ENCODE measurements at regions not wholly inside any gene's neighbourhood (a gene's known extent, or its start where the extent isn't known, plus 50 kb on each side); places are given as distances from the start of the nearest gene placed in this dataset.

DNA sequence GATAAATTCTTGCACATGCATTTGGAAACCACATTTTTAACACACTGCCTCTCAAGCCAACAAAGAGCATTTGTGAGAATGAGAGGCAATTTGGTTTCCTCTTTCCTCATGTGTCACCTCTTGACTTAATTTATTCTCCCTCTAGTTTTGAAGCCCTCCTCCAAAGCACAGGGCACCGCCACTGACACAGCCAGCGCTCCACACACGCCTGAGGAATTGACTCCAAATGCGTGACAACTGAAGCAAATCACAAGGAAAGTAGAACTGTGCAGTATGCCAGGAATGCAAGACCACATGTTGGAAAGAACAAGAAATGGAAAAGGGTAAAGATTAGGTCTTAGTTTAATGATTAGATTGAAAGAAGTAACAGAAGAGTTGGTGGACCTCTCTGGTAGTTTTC is 173.3 kb downstream of the LSM5 start:
- peaks cover 14% of the 10 kb centered on the region for H3K4me1 ChIP-seq
- no peaks in the 10 kb centered on the region for H3K9me3 ChIP-seq (replicated peaks)
- no peak for DNase-seq
- H3K36me3 ChIP-seq: no peaks in the 10 kb centered on the region
- TF ChIP-seq, protein P1, sequence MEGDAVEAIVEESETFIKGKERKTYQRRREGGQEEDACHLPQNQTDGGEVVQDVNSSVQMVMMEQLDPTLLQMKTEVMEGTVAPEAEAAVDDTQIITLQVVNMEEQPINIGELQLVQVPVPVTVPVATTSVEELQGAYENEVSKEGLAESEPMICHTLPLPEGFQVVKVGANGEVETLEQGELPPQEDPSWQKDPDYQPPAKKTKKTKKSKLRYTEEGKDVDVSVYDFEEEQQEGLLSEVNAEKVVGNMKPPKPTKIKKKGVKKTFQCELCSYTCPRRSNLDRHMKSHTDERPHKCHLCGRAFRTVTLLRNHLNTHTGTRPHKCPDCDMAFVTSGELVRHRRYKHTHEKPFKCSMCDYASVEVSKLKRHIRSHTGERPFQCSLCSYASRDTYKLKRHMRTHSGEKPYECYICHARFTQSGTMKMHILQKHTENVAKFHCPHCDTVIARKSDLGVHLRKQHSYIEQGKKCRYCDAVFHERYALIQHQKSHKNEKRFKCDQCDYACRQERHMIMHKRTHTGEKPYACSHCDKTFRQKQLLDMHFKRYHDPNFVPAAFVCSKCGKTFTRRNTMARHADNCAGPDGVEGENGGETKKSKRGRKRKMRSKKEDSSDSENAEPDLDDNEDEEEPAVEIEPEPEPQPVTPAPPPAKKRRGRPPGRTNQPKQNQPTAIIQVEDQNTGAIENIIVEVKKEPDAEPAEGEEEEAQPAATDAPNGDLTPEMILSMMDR (IDR thresholded peaks at IDR 0.05; ENCODE audit: borderline replicate concordance): no peak
- no peak overlapping the region for H3K4me3 ChIP-seq
- intact Hi-C loops (cut with micrococcal nuclease): no loop called here
- H3K27ac ChIP-seq (replicated peaks): no peak overlapping the region
- peaks cover 42% of the 10 kb centered on the region for H3K27me3 ChIP-seq (ENCODE audit: low read depth)

GRCh38 chr7:32314761-32315160 is 175.4 kb downstream of the LSM5 start:
- H3K27me3 ChIP-seq (ENCODE audit: low read depth): peaks cover 40% of the 10 kb centered on the region
- H3K4me1 ChIP-seq: peaks cover 14% of the 10 kb centered on the region
- intact Hi-C loops (cut with micrococcal nuclease): no loop called here
- no peak for DNase-seq
- H3K4me3 ChIP-seq: no peak overlapping the region
- no peaks in the 10 kb centered on the region for H3K36me3 ChIP-seq
- TF ChIP-seq, protein P1 (IDR thresholded peaks at IDR 0.05; ENCODE audit: borderline replicate concordance): no peak
- H3K27ac ChIP-seq (replicated peaks): no peak overlapping the region
- no peaks in the 10 kb centered on the region for H3K9me3 ChIP-seq (replicated peaks)

DNA sequence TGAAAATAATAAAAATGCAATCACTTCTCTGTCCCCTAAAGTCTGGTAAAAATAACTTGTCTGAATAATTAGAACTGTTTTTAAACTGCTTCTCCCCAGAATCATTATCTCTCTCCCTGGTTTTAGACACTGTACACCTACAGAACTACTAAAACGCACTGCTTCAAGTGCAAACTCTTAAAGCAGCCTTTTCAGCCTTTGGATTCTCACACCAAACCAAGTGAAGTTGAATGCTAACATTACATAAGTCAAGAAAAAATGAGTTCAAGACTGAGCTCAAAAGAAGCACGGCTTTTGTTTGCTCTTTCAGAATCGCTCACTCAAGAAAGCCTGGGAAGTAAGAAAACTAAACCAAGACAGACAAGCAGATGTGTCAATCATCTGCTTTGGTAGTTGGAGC is 188.8 kb downstream of the LSM5 start:
- intact Hi-C loops (cut with micrococcal nuclease): no loop called here
- H3K9me3 ChIP-seq (replicated peaks): no peaks in the 10 kb centered on the region
- H3K4me3 ChIP-seq: no peak overlapping the region
- TF ChIP-seq, protein P1 (IDR thresholded peaks at IDR 0.05; ENCODE audit: borderline replicate concordance): no peak
- no peak overlapping the region for H3K27ac ChIP-seq (replicated peaks)
- H3K27me3 ChIP-seq (ENCODE audit: low read depth): peaks cover 85% of the 10 kb centered on the region
- no peaks in the 10 kb centered on the region for H3K36me3 ChIP-seq
- no peak for DNase-seq
- H3K4me1 ChIP-seq: peaks cover 17% of the 10 kb centered on the region

DNA sequence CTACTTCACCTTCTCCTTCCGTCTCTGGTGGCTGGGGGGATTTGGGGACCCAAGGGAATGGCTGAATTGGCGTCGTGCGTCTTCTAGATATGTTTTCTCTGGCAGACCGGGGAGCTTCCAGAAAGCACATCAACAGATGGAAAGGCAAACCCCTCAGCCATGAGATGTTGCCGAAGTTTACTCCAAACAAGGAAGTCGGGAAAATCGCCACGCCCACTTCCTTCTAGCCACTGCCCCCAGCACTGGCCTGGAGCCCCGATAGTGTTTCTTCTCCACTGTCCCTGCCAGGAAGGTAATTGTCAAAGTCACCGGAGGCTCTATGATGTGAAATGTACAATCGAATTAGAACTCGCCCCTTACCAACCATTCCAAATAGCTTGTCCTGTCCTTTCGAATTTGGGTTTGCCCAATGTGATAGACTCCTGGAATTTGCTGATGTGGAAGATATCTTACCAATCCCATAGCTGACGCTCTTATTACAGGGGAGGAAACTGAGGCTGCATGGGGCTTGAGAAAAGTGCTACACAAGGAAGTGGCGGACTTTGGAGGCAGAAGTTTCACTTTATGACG is 191.0 kb downstream of the LSM5 start:
- intact Hi-C loops (cut with micrococcal nuclease): no loop called here
- DNase-seq: peak; percentile 81
- peak overlapping the region; percentile 81 for H3K27ac ChIP-seq (replicated peaks)
- H3K36me3 ChIP-seq: no peaks in the 10 kb centered on the region
- no peaks in the 10 kb centered on the region for H3K9me3 ChIP-seq (replicated peaks)
- peaks cover 73% of the 10 kb centered on the region for H3K27me3 ChIP-seq (ENCODE audit: low read depth)
- peaks cover 17% of the 10 kb centered on the region for H3K4me1 ChIP-seq
- TF ChIP-seq, protein P1 (IDR thresholded peaks at IDR 0.05; ENCODE audit: borderline replicate concordance): no peak
- H3K4me3 ChIP-seq: peak overlapping the region; percentile 67

GRCh38 chr7:32298408-32299132 is 191.6 kb downstream of the LSM5 start:
- Histone ChIP-seq H3K27me3 (ENCODE audit: low read depth) (peaks cover 66% of the 10 kb centered on the region), H3K36me3 (no peaks in the 10 kb centered on the region), H3K27ac (replicated peaks) (peak overlapping the region; percentile 81), H3K4me1 (peaks cover 17% of the 10 kb centered on the region), H3K4me3 (peak overlapping the region; percentile 67), H3K9me3 (replicated peaks) (no peaks in the 10 kb centered on the region)
- peak; percentile 46 for DNase-seq
- intact Hi-C loops (cut with micrococcal nuclease): no loop called here
- TF ChIP-seq, protein P1 (IDR thresholded peaks at IDR 0.05; ENCODE audit: borderline replicate concordance): no peak
